B cell (primary cell): ENCODE measurements at regions not wholly inside any gene's neighbourhood (a gene's known extent, or its start where the extent isn't known, plus 50 kb on each side); places are given as distances from the start of the nearest gene placed in this dataset.

Source experiments
- ATAC-seq: fragments of 200-7000 bp; cut with Tn5 transposase; one replicate; pipeline ENCODE4 v1.10.0; 2021; ENCODE audit warnings: low read depth, mild to moderate bottlenecking, moderate number of reproducible peaks, moderate library complexity
- CTCF ChIA-PET: fragments of 350-600 bp; sonication (Branson Sonifier 250); formaldehyde crosslinking; loops from one replicate; lab custom pipeline; 2021; ENCODE audit warnings: antibody characterized with exemption, inconsistent platforms; lab: Charles Lee
- POLR2A ChIA-PET: fragments of 350-600 bp; sonication (Branson Sonifier 250); formaldehyde crosslinking; loops from one replicate; lab custom pipeline; 2021; ENCODE audit warnings: antibody characterized with exemption; lab: Charles Lee
- DNase-seq: peaks from one replicate; pipeline ENCODE4 v3.0.0; 2013
- H2AFZ ChIP-seq: 2 replicates; pipeline ENCODE4 v1.6.1; 2012; ENCODE audit warnings: mild to moderate bottlenecking, low read depth, low read length; ENCODE audit not compliant: insufficient read depth, poor library complexity, severe bottlenecking
- H3K27ac ChIP-seq, 2 donors: 1 replicate in 1 of 2; 2 replicates in 1 of 2; pipeline ENCODE4 v1.5.1; 2012 to 2013; ENCODE audit warnings: low read length in 2 of 2, mild to moderate bottlenecking in 2 of 2, moderate library complexity in 1 of 2
- H3K27me3 ChIP-seq, 4 experiments: fragments of 200-600 bp in 1 of 4; sonication (generic) in 1 of 4; replicated peaks in 1 of 4; 1 replicate in 2 of 4; 2 replicates in 2 of 4; pipeline versions ENCODE4 v1.6.1 to v1.7.0; 2013 to 2016; ENCODE audit warnings: low read length in 3 of 4, mild to moderate bottlenecking in 2 of 4, mixed read lengths in 1 of 4, moderate library complexity in 1 of 4; ENCODE audit not compliant: insufficient read depth in 4 of 4, control insufficient read depth in 3 of 4; ENCODE audit errors: control extremely low read depth in 1 of 4
- H3K36me3 ChIP-seq, 2 experiments: replicated peaks in 1 of 2; 1 replicate in 1 of 2; 2 replicates in 1 of 2; pipeline versions ENCODE4 v1.6.1 to v1.7.1; 2013; ENCODE audit warnings: low read length in 1 of 2; ENCODE audit not compliant: insufficient read depth in 2 of 2, control insufficient read depth in 1 of 2; ENCODE audit errors: control extremely low read depth in 1 of 2, extremely low read depth in 1 of 2
- H3K4me1 ChIP-seq, 2 donors: fragments of 200-600 bp in 1 of 2; sonication (generic) in 1 of 2; 1 replicate in 1 of 2; 2 replicates in 1 of 2; pipeline versions ENCODE4 v1.5.1 to v1.6.1; 2013 to 2017; ENCODE audit warnings: low read length in 2 of 2; ENCODE audit not compliant: control insufficient read depth in 2 of 2, insufficient read depth in 2 of 2
- H3K4me2 ChIP-seq: replicated peaks from 2 replicates; pipeline ENCODE3; 2012; ENCODE audit warnings: mild to moderate bottlenecking, low read depth, low read length; ENCODE audit not compliant: poor library complexity, severe bottlenecking
- H3K4me3 ChIP-seq, 5 experiments: fragments of 200-600 bp in 1 of 5; sonication (generic) in 1 of 5; 1 replicate in 3 of 5; 2 replicates in 2 of 5; pipeline versions ENCODE4 v1.5.1 to v1.7.0; 2011 to 2016; ENCODE audit warnings: low read length in 4 of 5, mild to moderate bottlenecking in 4 of 5, low read depth in 2 of 5, control low read depth in 1 of 5, moderate library complexity in 1 of 5; ENCODE audit not compliant: insufficient read depth in 1 of 5; ENCODE audit errors: control extremely low read depth in 1 of 5, extremely low read depth in 1 of 5
- H3K79me2 ChIP-seq: fragments of 200-600 bp; sonication (generic); one replicate; pipeline ENCODE4 v1.6.0; 2016; ENCODE audit warnings: low read length; ENCODE audit not compliant: control insufficient read depth, insufficient read depth
- H3K9ac ChIP-seq: fragments of 200-600 bp; sonication (generic); 2 replicates; pipeline ENCODE4 v1.6.1; 2017; ENCODE audit warnings: mild to moderate bottlenecking, low read length, moderate library complexity
- H3K9me3 ChIP-seq, 3 donors: one replicate each; pipeline versions ENCODE4 v1.6.1 to v1.7.1; 2013; ENCODE audit warnings: low read length in 2 of 3; ENCODE audit not compliant: control insufficient read depth in 2 of 3, insufficient read depth in 1 of 3; ENCODE audit errors: control extremely low read depth in 1 of 3
- H4K20me1 ChIP-seq: 2 replicates; pipeline ENCODE4 v1.6.0; 2012; ENCODE audit warnings: mild to moderate bottlenecking, low read length; ENCODE audit not compliant: insufficient read depth, control insufficient read depth, poor library complexity, severe bottlenecking
- H3K27ac Mint-ChIP-seq: one replicate; pipeline ENCODE4 v1.8.0; 2021; ENCODE audit warnings: mixed read lengths
- H3K27me3 Mint-ChIP-seq: one replicate; pipeline ENCODE4 v1.8.0; 2021; ENCODE audit warnings: mixed read lengths
- H3K4me1 Mint-ChIP-seq: one replicate; pipeline ENCODE4 v1.8.0; 2021; ENCODE audit warnings: mixed read lengths
- H3K4me3 Mint-ChIP-seq: one replicate; pipeline ENCODE4 v1.8.0; 2021; ENCODE audit warnings: mixed read lengths
- H3K9me3 Mint-ChIP-seq: one replicate; pipeline ENCODE4 v1.8.0; 2022; ENCODE audit warnings: mixed read lengths; ENCODE audit not compliant: insufficient read depth
- EZH2 ChIP-seq: IDR thresholded peaks from 2 replicates; pipeline ENCODE4 v1.6.1; 2012; ENCODE audit warnings: borderline replicate concordance, low read depth, mild to moderate bottlenecking, moderate library complexity, low read length; ENCODE audit not compliant: insufficient read depth, poor library complexity, severe bottlenecking
- WGBS: methylation state at CpG from one replicate; pipeline ENCODE4 v1.1.5; 2013; ENCODE audit warnings: missing lambda C conversion rate; ENCODE audit not compliant: insufficient coverage; 5-methylcytosine and 5-hydroxymethylcytosine counted together
- intact Hi-C: fragments of 100-400 bp; cut with micrococcal nuclease; formaldehyde crosslinking; loops from one replicate; pipeline ENCODE4 v1.10.0; 2022
- TF ChIP-seq, protein P1 (sequence below): fragments of 200-600 bp; IDR thresholded peaks from one replicate; pipeline ENCODE4 v1.8.0; 2022; ENCODE audit warnings: antibody characterized with exemption, mild to moderate bottlenecking

DNA sequence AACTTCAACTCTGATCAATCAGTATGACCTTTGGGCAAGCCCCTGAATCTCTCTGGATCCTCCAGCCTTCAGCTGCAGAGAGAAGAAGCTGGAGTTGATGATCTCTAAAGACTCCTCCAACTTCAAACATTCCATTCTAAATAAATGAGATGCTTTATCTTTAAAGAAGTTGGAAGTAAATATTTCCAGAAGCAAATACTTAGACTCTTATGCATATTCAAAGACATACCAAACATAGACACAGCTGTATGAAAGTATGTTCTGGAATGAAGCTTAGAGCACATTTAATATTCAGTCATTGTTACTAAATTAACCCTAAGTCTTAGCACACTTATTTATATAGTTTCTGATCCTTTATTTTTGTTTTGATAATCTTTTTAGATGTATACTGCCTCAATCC lies 77.6 kb upstream of the ACP3 start:
- Histone ChIP-seq H4K20me1 (no peaks in the 10 kb centered on the region), H3K27me3 (no peaks in the 10 kb centered on the region), H3K9ac (no peak overlapping the region), H3K9me3 (no peaks in the 10 kb centered on the region), H3K27ac (no peak overlapping the region), H3K36me3 (no peaks in the 10 kb centered on the region), H3K4me3 (no peak overlapping the region), H3K4me2 (no peak overlapping the region), H2AFZ (no peak overlapping the region), H3K79me2 (no peaks in the 10 kb centered on the region), H3K4me1 (no peaks in the 10 kb centered on the region)
- Mint-ChIP-seq H3K9me3 (no peaks in the 10 kb centered on the region), H3K27ac (no peak overlapping the region), H3K4me3 (no peak overlapping the region), H3K27me3 (peaks cover 28% of the 10 kb centered on the region), H3K4me1 (no peaks in the 10 kb centered on the region)
- ATAC-seq (no peak), DNase-seq (no peak)
- POLR2A ChIA-PET: no interaction called here
- TF ChIP-seq EZH2: no peak
- TF ChIP-seq, protein P1, sequence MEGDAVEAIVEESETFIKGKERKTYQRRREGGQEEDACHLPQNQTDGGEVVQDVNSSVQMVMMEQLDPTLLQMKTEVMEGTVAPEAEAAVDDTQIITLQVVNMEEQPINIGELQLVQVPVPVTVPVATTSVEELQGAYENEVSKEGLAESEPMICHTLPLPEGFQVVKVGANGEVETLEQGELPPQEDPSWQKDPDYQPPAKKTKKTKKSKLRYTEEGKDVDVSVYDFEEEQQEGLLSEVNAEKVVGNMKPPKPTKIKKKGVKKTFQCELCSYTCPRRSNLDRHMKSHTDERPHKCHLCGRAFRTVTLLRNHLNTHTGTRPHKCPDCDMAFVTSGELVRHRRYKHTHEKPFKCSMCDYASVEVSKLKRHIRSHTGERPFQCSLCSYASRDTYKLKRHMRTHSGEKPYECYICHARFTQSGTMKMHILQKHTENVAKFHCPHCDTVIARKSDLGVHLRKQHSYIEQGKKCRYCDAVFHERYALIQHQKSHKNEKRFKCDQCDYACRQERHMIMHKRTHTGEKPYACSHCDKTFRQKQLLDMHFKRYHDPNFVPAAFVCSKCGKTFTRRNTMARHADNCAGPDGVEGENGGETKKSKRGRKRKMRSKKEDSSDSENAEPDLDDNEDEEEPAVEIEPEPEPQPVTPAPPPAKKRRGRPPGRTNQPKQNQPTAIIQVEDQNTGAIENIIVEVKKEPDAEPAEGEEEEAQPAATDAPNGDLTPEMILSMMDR: no peak
- intact Hi-C loops: no loop called here
- CTCF ChIA-PET: no interaction called here

DNA sequence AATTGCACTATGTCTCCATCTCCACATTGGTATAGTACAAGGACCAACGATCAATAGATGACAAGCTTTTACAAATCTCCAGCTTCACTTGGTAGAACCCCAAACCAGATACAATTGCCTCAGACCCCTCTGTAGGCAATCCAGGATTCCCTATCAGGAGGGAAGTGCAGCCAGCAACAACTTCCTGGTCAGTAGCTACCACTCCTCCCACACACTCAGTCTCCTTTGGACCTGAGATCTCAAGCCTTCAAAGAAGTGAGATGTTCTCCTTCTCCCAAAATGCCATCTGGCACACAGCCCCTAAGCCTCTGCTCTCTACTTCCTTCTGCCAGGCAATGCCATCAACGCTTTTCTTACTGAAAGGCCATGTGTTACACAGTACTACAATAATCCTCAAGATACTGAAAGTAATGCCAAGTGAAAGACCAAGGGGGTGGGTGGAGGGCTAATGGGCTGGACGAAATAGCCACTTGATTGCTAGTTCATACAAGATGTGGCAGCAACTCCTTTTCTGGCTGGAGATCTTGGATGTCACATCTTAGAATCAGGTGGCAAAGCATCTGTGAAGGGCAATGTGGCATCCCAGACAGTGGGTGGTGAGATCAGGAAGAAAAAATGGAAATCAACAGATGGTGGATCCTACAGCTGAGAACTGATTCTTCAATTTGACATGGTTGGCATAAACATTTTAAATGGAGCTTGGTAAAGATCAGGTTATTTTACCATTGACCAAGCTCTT lies 75.3 kb upstream of the ACP3 start:
- no peaks in the 10 kb centered on the region for H4K20me1 ChIP-seq
- no peak overlapping the region for H2AFZ ChIP-seq
- no peak overlapping the region for H3K27ac Mint-ChIP-seq
- no peak overlapping the region for H3K4me2 ChIP-seq
- H3K9me3 Mint-ChIP-seq: no peaks in the 10 kb centered on the region
- no peak for TF ChIP-seq EZH2
- TF ChIP-seq, protein P1: no peak
- no peak overlapping the region for H3K9ac ChIP-seq
- H3K27me3 ChIP-seq: no peaks in the 10 kb centered on the region
- no peak overlapping the region for H3K27ac ChIP-seq
- CTCF ChIA-PET: no interaction called here
- H3K79me2 ChIP-seq: no peaks in the 10 kb centered on the region
- no peak overlapping the region for H3K4me3 ChIP-seq
- no peak for DNase-seq
- peaks cover 40% of the 10 kb centered on the region for H3K27me3 Mint-ChIP-seq
- no peaks in the 10 kb centered on the region for H3K9me3 ChIP-seq
- POLR2A ChIA-PET: no interaction called here
- H3K4me1 ChIP-seq: no peaks in the 10 kb centered on the region
- H3K4me3 Mint-ChIP-seq: no peak overlapping the region
- 90% methylated on average over 1 of the region's 3 CpGs for WGBS
- H3K36me3 ChIP-seq: no peaks in the 10 kb centered on the region
- intact Hi-C loops: no loop called here
- H3K4me1 Mint-ChIP-seq: no peaks in the 10 kb centered on the region
- no peak for ATAC-seq
